Astrocyte (in vitro differentiated cells and primary cell): ENCODE measurements at regions not wholly inside any gene's neighbourhood (a gene's known extent, or its start where the extent isn't known, plus 50 kb on each side); places are given as distances from the start of the nearest gene placed in this dataset.

Experiments used
- EZH2 ChIP-seq: IDR thresholded peaks from 2 replicates; pipeline ENCODE4 v1.6.1; 2012; ENCODE audit warnings: mild to moderate bottlenecking, low read length, inconsistent platforms; ENCODE audit not compliant: insufficient read depth
- TF ChIP-seq, protein P1 (sequence below): IDR thresholded peaks from 2 replicates; pipeline ENCODE4 v1.5.1; 2011; ENCODE audit warnings: low read depth, mild to moderate bottlenecking, inconsistent platforms, low read length, moderate library complexity; ENCODE audit not compliant: insufficient read depth

- TF ChIP-seq EZH2 = no peak
- TF ChIP-seq, protein P1, sequence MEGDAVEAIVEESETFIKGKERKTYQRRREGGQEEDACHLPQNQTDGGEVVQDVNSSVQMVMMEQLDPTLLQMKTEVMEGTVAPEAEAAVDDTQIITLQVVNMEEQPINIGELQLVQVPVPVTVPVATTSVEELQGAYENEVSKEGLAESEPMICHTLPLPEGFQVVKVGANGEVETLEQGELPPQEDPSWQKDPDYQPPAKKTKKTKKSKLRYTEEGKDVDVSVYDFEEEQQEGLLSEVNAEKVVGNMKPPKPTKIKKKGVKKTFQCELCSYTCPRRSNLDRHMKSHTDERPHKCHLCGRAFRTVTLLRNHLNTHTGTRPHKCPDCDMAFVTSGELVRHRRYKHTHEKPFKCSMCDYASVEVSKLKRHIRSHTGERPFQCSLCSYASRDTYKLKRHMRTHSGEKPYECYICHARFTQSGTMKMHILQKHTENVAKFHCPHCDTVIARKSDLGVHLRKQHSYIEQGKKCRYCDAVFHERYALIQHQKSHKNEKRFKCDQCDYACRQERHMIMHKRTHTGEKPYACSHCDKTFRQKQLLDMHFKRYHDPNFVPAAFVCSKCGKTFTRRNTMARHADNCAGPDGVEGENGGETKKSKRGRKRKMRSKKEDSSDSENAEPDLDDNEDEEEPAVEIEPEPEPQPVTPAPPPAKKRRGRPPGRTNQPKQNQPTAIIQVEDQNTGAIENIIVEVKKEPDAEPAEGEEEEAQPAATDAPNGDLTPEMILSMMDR = no peak
Observed at GRCh38 chr17:77836557-77837041, 121.9 kb upstream of the TNRC6C start.
